ENCODE measurements at regions not wholly inside any gene's neighbourhood (a gene's known extent, or its start where the extent isn't known, plus 50 kb on each side); places are given as distances from the start of the nearest gene placed in this dataset.
"Not testable (repeated sequence)": the region's sequence is repeated elsewhere in the genome, so short reads cannot be mapped to it uniquely, and the experiment has no call there.

DNA sequence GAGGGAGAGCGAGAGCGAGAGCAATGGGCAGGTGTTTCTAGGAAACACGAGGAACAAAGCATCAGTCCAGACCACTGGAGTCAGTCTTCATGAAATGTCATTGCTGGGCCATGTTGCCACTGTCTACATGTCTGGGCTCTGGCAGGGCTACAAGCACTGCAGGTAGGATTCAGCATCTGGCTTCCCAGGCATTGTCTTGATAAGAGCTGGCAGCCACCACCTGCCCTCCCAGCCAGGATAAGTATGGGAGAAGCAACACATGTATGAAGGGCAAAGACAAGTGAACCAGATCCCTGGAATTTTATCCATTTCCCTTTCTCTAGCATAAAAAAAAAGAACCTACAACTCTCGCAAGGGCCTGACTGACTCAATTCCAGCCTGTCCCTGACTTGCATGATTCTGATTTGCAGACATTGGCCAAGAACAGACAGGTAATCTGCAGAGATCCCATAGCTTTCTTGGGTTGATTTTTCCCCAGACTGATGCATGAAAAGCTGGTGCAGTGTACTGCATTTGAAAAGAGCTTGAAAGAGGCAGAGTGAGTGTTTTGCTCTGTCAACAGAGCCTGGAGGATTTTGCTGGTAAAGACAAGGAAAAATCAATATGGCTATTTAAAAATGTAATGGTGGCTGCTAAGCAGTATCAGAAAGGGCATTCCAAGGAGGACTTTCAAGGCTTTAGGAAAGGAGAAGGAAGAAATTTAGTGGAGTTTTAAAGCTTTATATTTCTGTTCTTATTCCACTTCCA is 157.2 kb upstream of the MYRIP start:
- DNase-seq (ENCODE audit: low read depth in 2 of 3, low spot score in 1 of 3) = no peak

DNA sequence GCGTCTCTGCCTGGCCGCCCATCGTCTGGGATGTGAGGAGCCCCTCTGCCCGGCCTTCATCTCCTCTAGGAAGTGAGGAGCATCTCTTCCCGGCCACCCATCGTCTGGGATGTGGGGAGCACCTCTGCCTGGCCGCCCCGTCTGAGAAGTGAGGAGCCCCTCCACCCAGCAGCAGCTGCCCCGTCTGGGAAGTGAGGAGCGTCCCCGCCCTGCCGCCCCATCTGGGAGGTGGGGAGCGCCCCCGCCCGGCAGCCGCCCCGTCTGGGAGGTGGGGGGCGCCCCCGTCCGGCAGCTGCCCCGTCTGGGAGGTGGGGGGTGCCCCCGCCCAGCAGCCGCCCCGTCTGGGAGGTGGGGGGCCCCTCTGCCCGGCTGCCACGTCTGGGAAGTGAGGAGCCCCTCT is 153.7 kb upstream of the MYRIP start:
- not testable (repeated sequence) for DNase-seq (ENCODE audit: low read depth in 2 of 3, low spot score in 1 of 3)

DNA sequence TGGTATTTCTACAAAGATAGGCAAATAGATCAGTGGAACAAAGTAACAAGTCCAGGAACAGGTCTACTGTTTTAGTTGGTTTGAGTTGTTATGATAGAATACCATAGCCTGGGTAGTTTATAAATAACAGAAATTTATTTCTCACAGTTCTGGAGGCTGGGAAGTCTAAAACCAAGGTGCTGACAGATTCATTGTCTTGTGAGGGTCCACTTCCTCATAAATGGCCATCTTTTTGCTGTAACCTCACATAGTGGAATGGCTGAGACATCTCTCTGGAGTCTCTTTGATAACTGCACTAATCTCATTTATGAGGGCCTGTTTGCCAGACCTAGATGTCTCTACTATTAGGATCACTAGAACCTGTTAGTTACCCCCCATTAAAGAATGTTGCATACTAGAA is 152.3 kb upstream of the MYRIP start:
- no peak for DNase-seq (ENCODE audit: low read depth in 2 of 3, low spot score in 1 of 3)

DNA sequence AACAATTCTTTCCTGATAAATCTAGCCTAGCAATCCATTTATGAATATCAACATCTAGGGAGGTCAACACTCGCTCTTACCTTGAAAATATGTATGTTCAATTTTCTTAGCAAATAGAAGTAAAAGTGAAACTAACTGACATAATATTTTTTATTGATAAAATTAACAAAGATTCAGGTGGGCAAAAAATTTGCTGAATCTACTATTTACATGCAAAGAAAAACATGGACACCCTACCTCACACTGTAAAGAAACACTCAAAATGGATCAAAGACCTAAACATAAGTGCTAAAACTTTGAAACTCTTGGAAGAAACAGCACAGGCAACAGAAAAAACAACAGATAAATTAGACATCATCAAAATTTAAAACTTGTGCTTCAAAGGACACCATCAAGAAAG is 151.6 kb upstream of the MYRIP start:
- no peak for DNase-seq (ENCODE audit: low read depth in 2 of 3, low spot score in 1 of 3)

DNA sequence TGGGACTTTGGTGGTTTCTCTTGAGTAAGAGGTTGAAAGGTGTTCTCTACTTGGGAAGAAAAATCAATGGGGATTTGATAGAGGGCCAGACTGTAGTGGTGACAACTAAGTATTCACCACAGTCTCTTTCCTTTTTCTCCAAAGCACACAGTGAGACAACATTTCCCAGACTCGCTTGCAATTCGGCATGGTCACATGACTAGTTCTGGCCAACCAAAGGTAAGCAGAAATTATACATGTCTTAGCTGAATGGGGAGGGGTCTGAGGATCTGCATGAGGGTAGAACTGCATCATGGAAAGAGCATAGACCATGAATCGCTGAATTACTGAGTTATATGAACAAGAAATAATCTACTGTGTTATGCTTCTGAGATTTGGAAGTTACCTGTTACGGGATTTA is 144.5 kb upstream of the MYRIP start:
- DNase-seq (ENCODE audit: low read depth in 2 of 3, low spot score in 1 of 3) = no peak

DNA sequence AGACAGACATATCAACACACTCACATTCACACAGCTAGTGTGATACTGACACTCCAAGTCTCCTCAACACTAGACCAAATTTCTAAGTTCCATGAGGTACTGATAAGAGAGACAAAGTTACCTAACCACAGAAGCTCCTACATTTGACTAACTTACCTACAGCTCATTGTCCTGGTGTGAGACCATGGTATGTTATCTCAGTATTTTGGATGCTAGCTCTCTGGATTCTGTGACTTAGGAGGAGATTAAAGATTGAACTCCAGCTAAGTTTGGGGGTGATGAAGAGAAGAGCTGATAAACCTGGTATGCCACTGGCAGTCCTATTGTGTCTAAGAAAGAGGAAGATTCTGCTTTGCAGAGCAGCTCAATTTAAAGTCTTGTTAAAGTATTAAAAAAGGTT is 144.0 kb upstream of the MYRIP start:
- no peak for DNase-seq (ENCODE audit: low read depth in 2 of 3, low spot score in 1 of 3)

DNA sequence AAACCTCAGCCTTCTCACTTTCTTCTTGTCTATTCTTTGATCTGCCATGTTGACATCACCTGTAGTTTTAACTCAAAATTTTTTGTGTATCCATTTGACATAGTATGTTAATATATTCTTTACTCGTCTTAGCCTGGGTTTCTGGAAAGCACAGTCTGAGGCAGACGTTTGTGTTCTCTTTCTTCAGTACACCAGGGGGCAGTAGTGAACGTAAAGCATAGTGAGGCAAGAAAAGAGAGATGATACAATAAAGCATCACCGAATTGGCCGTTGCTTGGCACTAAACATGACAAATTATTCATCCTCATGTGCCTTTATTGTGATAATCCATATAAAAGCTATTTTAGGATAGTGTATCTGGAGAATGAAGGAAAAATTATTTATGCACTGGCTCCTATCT is 141.0 kb upstream of the MYRIP start:
- peak in 1 of 3 donors; percentile 12 for DNase-seq (ENCODE audit: low read depth in 2 of 3, low spot score in 1 of 3)

DNA sequence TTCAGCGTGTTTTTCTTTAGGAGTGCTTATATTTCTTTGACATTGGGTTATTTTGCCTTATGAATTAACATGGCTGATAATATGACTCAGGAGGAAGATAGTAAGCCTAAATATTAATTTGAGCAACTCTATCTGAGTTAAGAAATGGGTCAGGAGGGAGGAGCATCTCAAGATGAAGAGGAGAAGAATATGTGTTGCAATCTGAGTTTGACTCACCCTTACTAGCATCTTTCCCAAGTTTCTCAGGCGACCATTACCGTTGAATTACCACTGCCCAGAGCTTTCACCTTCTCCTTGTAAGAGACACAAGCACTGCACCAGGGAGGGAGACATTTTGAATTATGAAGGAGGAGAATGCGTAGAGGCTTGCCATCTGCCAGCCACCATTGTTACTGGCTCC is 138.3 kb upstream of the MYRIP start:
- no peak for DNase-seq (ENCODE audit: low read depth in 2 of 3, low spot score in 1 of 3)

DNA sequence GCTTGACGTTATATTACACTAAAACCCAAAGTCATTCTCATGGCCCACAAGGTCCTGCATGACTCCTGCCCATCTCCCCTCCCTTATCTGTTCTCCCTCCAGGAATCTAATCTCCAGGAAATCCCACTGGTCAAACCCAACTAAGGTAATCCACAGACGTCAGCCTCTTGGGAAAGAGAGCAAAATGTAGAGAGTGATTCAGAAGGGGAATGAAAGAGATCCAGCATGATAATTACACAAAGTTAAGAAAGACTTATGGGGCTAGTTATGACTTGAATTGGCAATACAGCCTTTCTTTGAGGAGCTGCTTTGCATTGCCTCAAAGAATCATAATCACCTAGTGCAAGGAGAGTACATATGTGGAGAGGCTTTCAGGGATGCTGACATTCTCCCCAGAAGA is 137.8 kb upstream of the MYRIP start:
- DNase-seq (ENCODE audit: low read depth in 2 of 3, low spot score in 1 of 3) = no peak

DNA sequence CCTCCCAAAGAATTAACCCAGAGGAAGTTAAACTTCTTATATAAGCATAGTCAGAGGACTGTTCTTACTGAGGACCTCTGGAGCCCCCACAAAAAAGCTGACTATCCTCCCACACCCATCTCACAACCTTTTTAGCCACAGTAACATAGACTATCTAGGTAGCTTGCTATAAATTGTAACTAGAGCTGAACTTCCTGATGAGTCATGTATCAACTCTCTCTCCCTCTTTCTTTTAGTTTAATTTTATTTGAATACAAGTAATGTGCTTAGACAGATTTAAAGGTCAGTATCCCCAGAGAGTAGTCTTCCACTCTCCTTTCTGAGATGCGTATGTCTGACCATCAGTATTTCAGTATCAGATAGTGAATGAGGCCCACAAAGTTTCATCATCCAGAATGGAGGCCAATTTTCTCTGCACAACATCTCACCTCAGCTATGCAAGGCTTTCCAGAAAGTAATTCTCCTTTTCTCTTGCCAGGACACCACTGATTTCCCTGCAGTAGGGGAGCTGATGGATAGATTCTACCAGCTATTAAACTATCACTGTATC is 104.0 kb upstream of the MYRIP start:
- no peak for DNase-seq (ENCODE audit: low read depth in 2 of 3, low spot score in 1 of 3)

DNA sequence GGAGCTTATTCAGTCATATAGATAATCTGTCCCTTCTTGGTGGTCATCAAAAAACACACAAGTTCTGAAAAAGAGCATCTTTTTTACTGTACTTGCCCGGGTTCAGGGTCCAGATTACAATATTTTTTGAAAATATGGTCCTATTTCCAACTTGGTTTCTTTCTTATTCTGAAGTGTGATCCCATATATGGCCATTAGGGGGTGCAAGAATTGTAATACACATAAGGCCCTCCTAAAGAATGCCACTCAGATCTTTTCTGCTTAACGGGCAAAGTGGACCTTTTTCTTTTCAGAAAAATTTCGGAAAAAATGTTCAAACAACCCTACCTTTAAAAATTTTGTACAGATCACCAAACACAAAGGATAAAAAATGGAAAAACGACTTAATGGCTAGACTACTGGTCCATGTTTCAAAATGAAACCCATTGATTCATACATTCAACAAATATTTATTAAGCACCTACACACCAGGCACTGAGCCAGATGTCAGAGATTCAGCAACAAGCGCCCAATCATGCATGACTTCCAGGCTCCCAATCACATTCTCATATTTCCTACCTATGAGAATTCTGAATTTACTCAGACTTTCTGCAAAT is 102.0 kb upstream of the MYRIP start:
- peak in 1 of 3 donors; percentile 13 for DNase-seq (ENCODE audit: low read depth in 2 of 3, low spot score in 1 of 3)

DNA sequence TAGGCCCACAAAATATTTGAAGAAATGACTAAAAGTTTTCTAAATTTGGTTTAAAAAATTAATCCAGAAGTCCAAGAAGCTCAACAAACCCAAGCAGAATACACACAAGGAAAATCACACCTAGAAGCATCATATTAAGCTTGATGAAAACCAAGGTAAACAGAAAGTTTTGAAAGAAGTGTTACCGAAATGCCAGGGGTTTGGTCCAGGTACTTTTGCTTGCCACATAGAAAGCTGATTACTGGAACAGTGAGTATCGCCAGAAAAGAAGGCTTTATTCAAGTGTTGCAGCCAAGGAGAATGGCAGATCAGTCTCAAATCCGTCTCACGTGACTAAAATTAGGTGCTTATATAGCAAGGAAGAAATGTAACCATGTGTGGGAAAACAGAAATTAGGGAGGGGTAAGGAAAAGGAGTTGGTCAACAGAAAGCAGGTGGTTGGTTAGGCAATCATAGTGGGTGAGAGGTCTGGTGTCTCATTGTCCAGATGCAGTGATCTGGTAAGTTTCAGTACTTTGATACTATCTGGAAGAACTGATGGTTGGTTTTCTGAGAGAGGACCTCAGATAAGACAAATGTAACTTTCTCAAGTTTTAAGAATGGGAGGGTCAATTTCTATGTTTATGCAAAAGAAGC is 96.9 kb upstream of the MYRIP start:
- DNase-seq (ENCODE audit: low read depth in 2 of 3, low spot score in 1 of 3) = no peak

DNA sequence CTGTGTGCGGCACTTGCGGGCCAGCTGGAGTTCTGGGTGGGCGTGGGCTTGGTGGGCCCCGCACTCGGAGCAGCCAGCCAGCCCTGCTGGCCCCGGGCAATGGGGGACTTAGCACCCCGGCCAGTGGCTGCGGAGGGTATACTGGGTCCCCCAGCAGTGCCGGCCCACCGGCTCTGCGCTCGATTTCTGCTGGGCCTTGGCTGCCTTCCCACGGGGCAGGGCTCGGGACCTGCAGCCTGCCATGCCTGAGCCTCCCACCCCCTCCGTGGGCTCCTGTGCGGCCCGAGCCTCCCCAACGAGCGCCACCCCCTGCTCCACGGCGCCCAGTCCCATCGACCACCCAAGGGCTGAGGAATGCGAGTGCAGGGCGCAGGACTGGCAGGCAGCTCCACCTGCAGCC is 96.1 kb upstream of the MYRIP start:
- not testable (repeated sequence) for DNase-seq (ENCODE audit: low read depth in 2 of 3, low spot score in 1 of 3)

DNA sequence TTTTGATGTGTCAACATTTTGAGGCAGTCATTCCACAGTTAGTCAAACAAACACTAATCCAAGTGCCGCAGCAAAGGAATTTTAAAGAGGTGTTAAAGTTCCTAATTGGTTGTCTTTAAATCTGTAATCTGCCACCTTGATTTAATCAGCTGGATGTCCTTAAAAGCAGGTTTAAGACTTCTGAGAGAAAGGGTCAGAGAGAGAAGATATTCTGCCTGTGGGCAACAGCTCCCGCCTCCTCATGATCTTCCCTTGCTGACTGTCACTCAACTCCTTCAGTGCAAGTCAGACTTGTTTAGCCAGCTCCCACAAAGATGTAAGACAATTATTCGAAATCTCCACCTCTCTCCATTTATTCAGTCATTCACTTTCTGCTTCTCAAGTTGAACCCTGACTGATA is 92.6 kb upstream of the MYRIP start:
- no peak for DNase-seq (ENCODE audit: low read depth in 2 of 3, low spot score in 1 of 3)

DNA sequence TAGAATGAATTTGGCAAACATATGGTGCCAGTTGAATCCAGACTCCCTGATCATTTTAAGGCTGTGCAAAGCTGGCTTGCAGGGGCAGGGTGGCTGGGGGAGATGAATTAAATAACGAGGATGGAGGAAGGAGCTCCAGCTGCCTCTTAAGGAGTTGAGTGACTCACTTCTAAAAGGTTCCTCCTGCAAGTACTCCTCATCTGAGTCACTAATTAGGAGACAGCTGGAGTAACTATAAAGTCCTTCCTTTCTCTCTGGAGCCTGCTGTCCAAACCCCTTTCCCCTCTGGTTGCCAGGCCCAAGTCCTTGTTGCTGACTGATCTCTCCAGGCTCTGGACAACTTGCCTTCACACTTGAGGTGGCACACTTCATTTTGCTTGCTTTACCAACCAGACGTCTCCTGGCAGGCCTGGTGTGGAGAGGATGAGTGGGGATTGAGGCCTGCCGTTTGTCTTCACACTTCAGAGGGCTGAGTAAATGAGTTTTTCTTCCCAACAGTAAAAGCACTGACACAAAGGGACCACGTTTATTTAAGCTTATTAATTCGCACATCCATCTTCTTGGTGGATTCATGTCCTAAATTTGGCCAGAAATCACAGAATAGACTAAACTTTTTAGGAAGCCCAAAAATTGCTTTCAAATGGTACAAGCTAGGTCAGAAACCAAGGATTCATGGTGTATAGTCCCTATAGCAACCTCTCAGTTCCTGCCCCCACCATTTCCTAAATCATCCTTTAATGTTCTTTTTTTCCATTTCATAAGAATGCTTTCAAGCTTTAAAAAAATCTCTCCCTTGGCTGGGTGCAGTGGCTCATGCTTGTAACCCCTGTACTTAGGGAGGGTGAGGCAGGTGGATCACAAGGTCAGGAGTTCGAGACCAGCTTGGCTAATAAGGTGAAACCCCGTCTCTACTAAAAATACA is 90.5 kb upstream of the MYRIP start:
- DNase-seq (ENCODE audit: low read depth in 2 of 3, low spot score in 1 of 3) = no peak

DNA sequence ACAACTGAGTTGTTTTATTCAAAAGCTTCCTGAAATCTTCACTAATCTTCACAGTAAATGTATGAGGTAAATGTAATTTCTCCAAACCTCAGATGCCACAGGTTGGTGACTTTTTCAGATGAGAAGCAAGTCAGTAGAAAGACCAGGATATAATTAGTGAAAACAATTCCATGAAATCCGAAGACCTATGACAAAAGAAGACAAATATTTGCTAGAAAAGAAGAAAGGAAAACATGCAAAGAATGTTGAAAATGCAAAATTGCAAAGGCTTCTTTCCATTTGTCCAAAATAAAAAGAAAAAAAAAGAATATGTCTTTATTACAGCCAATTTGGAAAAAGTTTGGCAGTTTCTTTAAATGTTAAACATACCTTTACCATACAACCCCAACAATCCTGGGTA is 88.3 kb upstream of the MYRIP start:
- no peak for DNase-seq (ENCODE audit: low read depth in 2 of 3, low spot score in 1 of 3)

DNA sequence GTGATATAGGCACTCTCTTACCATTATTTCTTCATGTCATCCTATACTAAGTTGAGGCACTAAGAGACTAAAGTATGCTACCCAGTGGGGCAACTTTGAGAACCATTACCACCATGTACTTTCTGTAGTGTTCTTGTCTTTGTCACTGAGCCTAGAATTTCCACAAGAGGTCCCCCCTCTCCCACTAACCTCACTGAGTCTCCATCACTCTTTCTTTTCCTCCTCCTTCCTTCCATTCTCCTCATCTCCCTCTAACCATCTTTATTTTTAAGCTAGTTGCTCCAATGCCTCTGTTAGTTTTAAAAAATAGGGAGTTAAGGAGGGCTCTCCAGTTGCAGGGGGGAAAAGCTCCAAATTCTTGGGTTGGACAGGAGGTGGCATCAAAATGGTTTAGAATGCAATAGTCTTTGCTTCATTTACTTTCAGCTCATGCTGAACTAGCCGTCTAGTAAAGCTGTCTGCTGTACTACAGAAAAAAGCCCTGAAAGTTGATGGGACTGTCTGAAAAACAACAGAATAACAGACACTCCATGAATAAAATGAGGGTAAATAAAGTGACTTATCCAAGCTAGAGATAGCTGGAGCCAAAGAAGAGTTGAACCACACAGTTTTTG is 85.1 kb upstream of the MYRIP start:
- DNase-seq (ENCODE audit: low read depth in 2 of 3, low spot score in 1 of 3) = no peak

DNA sequence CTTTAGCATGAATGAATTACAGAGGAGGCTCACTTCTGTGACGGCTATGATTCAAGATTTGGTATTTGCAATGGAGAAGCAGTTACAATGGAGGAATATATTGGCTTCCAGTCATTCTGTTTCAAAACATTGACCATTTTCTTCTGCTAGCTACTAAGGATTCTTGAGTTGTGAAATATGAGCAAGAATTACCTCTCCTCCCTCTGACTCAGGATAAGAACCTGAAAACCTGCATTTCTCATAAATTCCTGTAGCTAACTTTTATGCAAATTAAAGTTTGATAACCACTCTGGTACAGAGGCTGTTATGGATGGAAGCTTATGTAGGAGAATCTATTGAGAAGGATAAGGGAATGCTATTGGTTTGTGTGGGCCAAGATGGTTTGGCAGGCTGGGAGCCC is 84.1 kb upstream of the MYRIP start:
- DNase-seq (ENCODE audit: low read depth in 2 of 3, low spot score in 1 of 3) = no peak

DNA sequence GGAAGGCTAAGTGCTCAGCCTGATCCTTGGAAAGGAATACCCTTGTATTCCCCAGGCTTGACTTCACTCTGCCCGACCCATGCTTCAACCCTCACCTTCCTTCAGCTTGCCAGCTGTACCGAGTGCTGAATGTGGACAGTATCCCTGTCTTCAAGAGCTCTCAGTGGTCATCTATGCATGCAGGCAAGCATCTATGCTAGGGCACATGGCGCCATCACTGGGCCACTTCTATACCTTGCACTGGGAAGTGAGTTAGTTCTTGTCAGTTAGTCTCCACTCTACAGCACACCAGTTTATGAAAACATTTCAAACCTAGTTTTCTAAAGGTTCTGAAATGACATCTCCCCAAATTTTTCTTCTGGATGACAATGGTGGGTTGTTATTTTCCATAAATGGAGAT is 82.0 kb upstream of the MYRIP start:
- DNase-seq (ENCODE audit: low read depth in 2 of 3, low spot score in 1 of 3) = no peak

DNA sequence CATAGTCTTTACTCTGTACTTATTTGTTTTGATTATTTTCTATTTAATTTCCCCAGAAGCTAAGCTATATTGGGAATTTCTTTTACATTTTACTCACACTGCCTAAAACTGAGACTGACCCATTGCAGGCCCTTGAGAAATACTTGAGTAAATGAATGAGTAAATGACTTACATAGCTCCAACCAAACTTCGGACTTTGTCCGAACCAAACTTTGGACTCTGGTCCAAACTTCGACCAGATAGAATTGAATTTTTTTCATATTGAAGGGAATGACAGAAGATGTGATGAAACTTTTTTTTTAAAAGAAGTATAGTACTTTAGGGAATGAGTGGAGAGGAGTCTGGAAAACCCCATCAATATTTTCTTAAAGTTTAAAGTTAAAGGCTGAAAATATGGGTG is 75.6 kb upstream of the MYRIP start:
- DNase-seq (ENCODE audit: low read depth in 2 of 3, low spot score in 1 of 3) = no peak

DNA sequence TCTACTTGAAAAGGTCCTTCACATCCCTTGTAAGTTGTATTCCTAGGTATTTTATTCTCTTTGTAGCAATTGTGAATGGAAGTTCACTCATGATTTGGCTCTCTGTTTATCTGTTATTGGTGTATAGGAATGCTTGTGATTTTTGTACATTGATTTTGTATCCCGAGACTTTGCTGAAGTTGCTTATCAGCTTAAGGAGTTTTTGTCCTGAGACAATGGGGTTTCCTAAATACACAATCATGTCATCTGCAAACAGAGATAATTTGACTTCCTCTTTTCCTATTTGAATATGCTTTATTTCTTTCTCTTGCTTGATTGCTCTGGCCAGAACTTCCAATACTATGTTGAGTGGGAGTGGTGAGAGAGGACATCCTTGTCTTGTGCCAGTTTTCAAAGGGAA is 69.8 kb upstream of the MYRIP start:
- DNase-seq (ENCODE audit: low read depth in 2 of 3, low spot score in 1 of 3) = not testable (repeated sequence)

All from stimulated activated CD4-positive, alpha-beta T cell treated with anti-CD3 and anti-CD28 coated beads, Interleukin-12 subunit alpha, Interleukin-12 subunit beta, amount 100 ng/mL, for 48 hours (primary cell).